Hematopoietic multipotent progenitor cell treated with erythropoietin and hydrocortisone succinate and interleukin-3 and kit ligand, for 4 days (in vitro differentiated cells): ENCODE measurements at regions not wholly inside any gene's neighbourhood (a gene's known extent, or its start where the extent isn't known, plus 50 kb on each side); places are given as distances from the start of the nearest gene placed in this dataset.
A peak's percentile ranks its signal among the peaks of the same experiment; 100 is the strongest.

ENCODE experiments used
- DNase-seq: peaks from one replicate; pipeline ENCODE4 v3.0.0-alpha.2; 2015

GRCh38 chr13:104766319-104766718 is 1700.1 kb upstream of the SLC10A2 start:
- no peak for DNase-seq

GRCh38 chr13:104764600-104764999 is 1698.4 kb upstream of the SLC10A2 start:
- DNase-seq, result no peak

GRCh38 chr13:104759069-104759468 is 1692.9 kb upstream of the SLC10A2 start:
- DNase-seq, result peak; percentile 9

GRCh38 chr13:104757712-104758111 is 1691.5 kb upstream of the SLC10A2 start:
- no peak for DNase-seq

GRCh38 chr13:104750377-104750776 is 1684.2 kb upstream of the SLC10A2 start:
- DNase-seq, result no peak

- no peak for DNase-seq
These were observed 1674.5 kb upstream of the SLC10A2 start for GRCh38 chr13:104740641-104741222.

- DNase-seq, result no peak
These were observed 1671.5 kb upstream of the SLC10A2 start for GRCh38 chr13:104737713-104738112.

GRCh38 chr13:104733427-104733826 is 1667.2 kb upstream of the SLC10A2 start:
- DNase-seq, result no peak

GRCh38 chr13:104715111-104715510 is 1648.9 kb upstream of the SLC10A2 start:
- no peak for DNase-seq

- DNase-seq, result no peak
These were observed 1639.0 kb upstream of the SLC10A2 start for GRCh38 chr13:104705031-104705750.

- DNase-seq, result peak; percentile 56
These were observed 1635.4 kb upstream of the SLC10A2 start for GRCh38 chr13:104701591-104701990.

GRCh38 chr13:104694397-104694796 is 1628.2 kb upstream of the SLC10A2 start:
- no peak for DNase-seq

GRCh38 chr13:104693126-104693525 is 1626.9 kb upstream of the SLC10A2 start:
- DNase-seq, result no peak

GRCh38 chr13:104691767-104692467 is 1625.7 kb upstream of the SLC10A2 start:
- peak; percentile 75 for DNase-seq

- DNase-seq, result no peak
These were observed 1620.3 kb upstream of the SLC10A2 start for GRCh38 chr13:104686484-104686883.

- DNase-seq, result peak; percentile 3
These were observed 1617.6 kb upstream of the SLC10A2 start for GRCh38 chr13:104683789-104684188.

- no peak for DNase-seq
These were observed 1611.9 kb upstream of the SLC10A2 start for GRCh38 chr13:104678161-104678560.

GRCh38 chr13:104671901-104672300 is 1605.7 kb upstream of the SLC10A2 start:
- DNase-seq, result no peak

- DNase-seq, result no peak
These were observed 1591.0 kb upstream of the SLC10A2 start for GRCh38 chr13:104657196-104657595.

- no peak for DNase-seq
These were observed 1584.2 kb upstream of the SLC10A2 start for GRCh38 chr13:104650431-104650830.

- DNase-seq, result no peak
These were observed 1582.1 kb upstream of the SLC10A2 start for GRCh38 chr13:104648291-104648690.

- DNase-seq, result no peak
These were observed 1579.6 kb upstream of the SLC10A2 start for GRCh38 chr13:104645786-104646185.

GRCh38 chr13:104641309-104641708 is 1575.1 kb upstream of the SLC10A2 start:
- DNase-seq, result peak; percentile 7

- DNase-seq, result no peak
These were observed 1569.7 kb upstream of the SLC10A2 start for GRCh38 chr13:104635879-104636278.
